HepG2 (cell line): ENCODE measurements at regions not wholly inside any gene's neighbourhood (a gene's known extent, or its start where the extent isn't known, plus 50 kb on each side); places are given as distances from the start of the nearest gene placed in this dataset.

Source experiments
- ATAC-seq: fragments of 200-7000 bp; cut with Tn5 transposase; 3 replicates; pipeline ENCODE4 v1.9.1; 2020; ENCODE audit warnings: mild to moderate bottlenecking, moderate library complexity
- BruUV-seq: library from RNA; stranded (reverse); fragments of 400-500 nt; replicated peaks from 2 replicates; lab custom pipeline; 2021; lab: Mats Ljungman, UMichigan
- CTCF ChIA-PET: fragments of 300-600 bp; formaldehyde crosslinking; extraction: SDS; loops from one replicate; lab custom pipeline; 2021; ENCODE audit warnings: low total read pairs, inconsistent platforms, low intra/inter-chr PET ratio; lab: Yijun Ruan, JAX
- POLR2A ChIA-PET: fragments of 350-600 bp; sonication (Branson Sonifier 250); formaldehyde crosslinking; loops from one replicate; lab custom pipeline; 2020; ENCODE audit warnings: antibody characterized with exemption, inconsistent platforms; lab: Yijun Ruan, JAX
- DNase-seq: peaks from one replicate; pipeline ENCODE4 v3.0.0-alpha.2; 2015; ENCODE audit warnings: low spot score
- FAIRE-seq: peaks from 3 replicates; lab custom pipeline; 2011; peaks lifted over from hg19 to GRCh38; lab: Jason Lieb, UNC
- H2AFZ ChIP-seq: one replicate; pipeline ENCODE4 v1.6.1; 2011; ENCODE audit warnings: low read length, inconsistent platforms
- H3K27ac ChIP-seq: fragments of 300-600 bp; 3 replicates; pipeline ENCODE4 v1.8.0; 2011; ENCODE audit warnings: mixed run types, mild to moderate bottlenecking, mixed read lengths, low read length, inconsistent platforms; ENCODE audit not compliant: insufficient read depth; ENCODE audit errors: extremely low read length
- H3K27me3 ChIP-seq, 2 experiments: fragments of 200-600 bp in 1 of 2; 2 replicates in 1 of 2; 3 replicates in 1 of 2; pipeline versions ENCODE4 v1.6.0 to v1.8.0; 2011; ENCODE audit warnings: low read length in 2 of 2, mild to moderate bottlenecking in 2 of 2, moderate library complexity in 2 of 2, inconsistent platforms in 1 of 2; ENCODE audit not compliant: insufficient read depth in 2 of 2, control insufficient read depth in 1 of 2
- H3K36me3 ChIP-seq, 2 experiments: fragments of 200-600 bp in 1 of 2; replicated peaks in 1 of 2; 2 replicates in 1 of 2; 3 replicates in 1 of 2; pipeline versions ENCODE4 v1.5.1 to v1.8.0; 2011; ENCODE audit warnings: low read length in 2 of 2, inconsistent platforms in 1 of 2; ENCODE audit not compliant: insufficient read depth in 2 of 2, control insufficient read depth in 1 of 2
- H3K4me1 ChIP-seq: 2 replicates; pipeline ENCODE4 v1.5.1; 2012; ENCODE audit warnings: low read length, inconsistent platforms; ENCODE audit not compliant: insufficient read depth
- H3K4me2 ChIP-seq: 2 replicates; pipeline ENCODE4 v1.6.0; 2011; ENCODE audit warnings: low read depth, low read length, inconsistent platforms
- H3K4me3 ChIP-seq, 3 experiments: fragments of 200-600 bp in 1 of 3; sonication (generic), shearing (Covaris generic) in 1 of 3; replicated peaks in 1 of 3; 2 replicates each; pipeline ENCODE4 v1.5.1; 2011 to 2016; ENCODE audit warnings: low read length in 3 of 3, inconsistent platforms in 2 of 3, low read depth in 2 of 3, mild to moderate bottlenecking in 2 of 3, control low read depth in 1 of 3, mixed read lengths in 1 of 3; ENCODE audit not compliant: insufficient read depth in 1 of 3
- H3K79me2 ChIP-seq: one replicate; pipeline ENCODE4 v1.6.1; 2011; ENCODE audit warnings: low read length, inconsistent platforms; ENCODE audit not compliant: insufficient read depth
- H3K9ac ChIP-seq: 2 replicates; pipeline ENCODE4 v1.6.0; 2011; ENCODE audit warnings: mild to moderate bottlenecking, low read depth, low read length, inconsistent platforms; ENCODE audit not compliant: insufficient read depth
- H3K9me3 ChIP-seq: 2 replicates; pipeline ENCODE4 v1.5.1; 2012; ENCODE audit warnings: mild to moderate bottlenecking, low read length
- H4K20me1 ChIP-seq: 2 replicates; pipeline ENCODE4 v1.6.0; 2011; ENCODE audit warnings: inconsistent platforms, mild to moderate bottlenecking, low read length, moderate library complexity; ENCODE audit not compliant: insufficient read depth
- BRF2 ChIP-seq: sonication (generic); formaldehyde crosslinking; IDR thresholded peaks from 2 replicates; pipeline ENCODE4 v1.8.1; 2022; ENCODE audit warnings: mild to moderate bottlenecking, missing genetic modification reagents
- CHD4 ChIP-seq: fragments of 200-600 bp; sonication (generic); IDR thresholded peaks from 2 replicates; pipeline ENCODE4 v1.7.0; 2017; ENCODE audit warnings: mild to moderate bottlenecking, low read length, borderline replicate concordance
- ELF1 ChIP-seq: sonication (generic); formaldehyde crosslinking; IDR thresholded peaks from 2 replicates; pipeline ENCODE4 v1.4.0; 2020; ENCODE audit warnings: missing genetic modification reagents
- HIVEP1 ChIP-seq: sonication (generic); formaldehyde crosslinking; IDR thresholded peaks from 2 replicates; pipeline ENCODE4 v1.4.0; 2020; ENCODE audit warnings: mild to moderate bottlenecking, missing genetic modification reagents
- HNRNPUL1 ChIP-seq: fragments of 200-400 bp; formaldehyde crosslinking; IDR thresholded peaks from 2 replicates; pipeline ENCODE4 v1.6.1; 2017; ENCODE audit warnings: low read depth, mild to moderate bottlenecking, low read length, moderate library complexity
- SNRNP70 ChIP-seq: fragments of 200-400 bp; formaldehyde crosslinking; IDR thresholded peaks from 2 replicates; pipeline ENCODE4 v1.6.1; 2017; ENCODE audit warnings: mild to moderate bottlenecking, low read depth, low read length, moderate library complexity
- SP140L ChIP-seq: sonication (generic); formaldehyde crosslinking; IDR thresholded peaks from 2 replicates; pipeline ENCODE4 v1.4.0; 2020; ENCODE audit warnings: missing genetic modification reagents, borderline replicate concordance
- SRSF1 ChIP-seq: fragments of 200-400 bp; formaldehyde crosslinking; optimal IDR thresholded peaks from 2 replicates; pipeline ENCODE3; 2017; ENCODE audit warnings: mild to moderate bottlenecking, low read depth, low read length, moderate library complexity
- XBP1 ChIP-seq: sonication (generic); formaldehyde crosslinking; IDR thresholded peaks from 2 replicates; pipeline ENCODE4 v1.5.0; 2020; ENCODE audit warnings: missing genetic modification reagents
- YEATS2 ChIP-seq: sonication (generic); formaldehyde crosslinking; IDR thresholded peaks from 2 replicates; pipeline ENCODE4 v1.4.0; 2020; ENCODE audit warnings: missing genetic modification reagents, borderline replicate concordance
- ZBTB40 ChIP-seq, 2 experiments: fragments of 450-650 bp in 1 of 2; sonication (generic) in 1 of 2; formaldehyde crosslinking in 1 of 2; IDR thresholded peaks; 2 replicates each; pipeline versions ENCODE4 v1.6.1 to v1.8.0; 2016 to 2022; ENCODE audit warnings: antibody characterized with exemption in 1 of 2, mild to moderate bottlenecking in 1 of 2, missing genetic modification reagents in 1 of 2
- ZNF598 ChIP-seq: sonication (generic); formaldehyde crosslinking; IDR thresholded peaks from 2 replicates; pipeline ENCODE4 v1.5.1; 2020; ENCODE audit warnings: mild to moderate bottlenecking, missing genetic modification reagents, borderline replicate concordance
- ZNF790 ChIP-seq: sonication (generic); formaldehyde crosslinking; IDR thresholded peaks from 2 replicates; pipeline ENCODE4 v1.8.0; 2022; ENCODE audit warnings: missing genetic modification reagents, mild to moderate bottlenecking, borderline replicate concordance
- ZNF850 ChIP-seq: sonication (generic); formaldehyde crosslinking; conservative IDR thresholded peaks from 2 replicates; pipeline ENCODE4 v1.9.0; 2021; ENCODE audit warnings: mild to moderate bottlenecking, missing genetic modification reagents
- WGBS: methylation state at CpG from one replicate; pipeline ENCODE4 v1.1.6; 2017; ENCODE audit warnings: low lambda C conversion rate; 5-methylcytosine and 5-hydroxymethylcytosine counted together
- in situ Hi-C: cut with HindIII; loops from 2 replicates; pipeline ENCODE4 v1.10.0; 2017; ENCODE audit warnings: low pct_unique_long_range_greater_than_20kb; ENCODE audit not compliant: extremely low pct_ligation_motif_present
- intact Hi-C: fragments of 100-400 bp; cut with micrococcal nuclease; formaldehyde crosslinking; loops from one replicate; pipeline ENCODE4 v1.10.0; 2022; ENCODE audit not compliant: unreplicated experiment

GRCh38 chr7:69090936-69091335 lies 507.3 kb upstream of the AUTS2 start:
- no TSS peak for BruUV-seq
- CTCF ChIA-PET = no interaction called here

More at GRCh38 chr7:69090936-69091335, 507.3 kb upstream of the AUTS2 start:
- no peaks in the 10 kb centered on the region for H3K79me2 ChIP-seq
- no peak for TF ChIP-seq ZNF850 (CRISPR knock-in tag)
- no peak for TF ChIP-seq SP140L (CRISPR knock-in tag)
- no peak for TF ChIP-seq XBP1
- no peak for TF ChIP-seq ELF1
- no peak for TF ChIP-seq SRSF1
- TF ChIP-seq HIVEP1 (CRISPR knock-in tag) = no peak
- no peak for TF ChIP-seq ZBTB40 (IDR thresholded peaks at IDR 0.05)
- TF ChIP-seq ZBTB40 (CRISPR knock-in tag; IDR thresholded peaks at IDR 0.05) = no peak
- no peak for TF ChIP-seq HNRNPUL1
- no peak for TF ChIP-seq ZNF790 (CRISPR knock-in tag)
- no peak for TF ChIP-seq YEATS2 (CRISPR knock-in tag)
- TF ChIP-seq SNRNP70 = no peak
- TF ChIP-seq ZNF598 (CRISPR knock-in tag) = no peak
- no peak for TF ChIP-seq CHD4
- no peak for TF ChIP-seq BRF2 (CRISPR knock-in tag)
- TF ChIP-seq, all 625 proteins: peak for 0
- no peaks in the 10 kb centered on the region for H4K20me1 ChIP-seq
- no peaks in the 10 kb centered on the region; a peak in 1 of 5 replicates for H3K27me3 ChIP-seq
- in situ Hi-C loops (no loop called here), intact Hi-C loops (no loop called here)
- H3K27ac ChIP-seq = no peak overlapping the region
- ATAC-seq (no peak), FAIRE-seq (no peak), DNase-seq (no peak)
- H3K4me3 ChIP-seq = no peak overlapping the region
- no peaks in the 10 kb centered on the region for H3K4me1 ChIP-seq
- no peak overlapping the region for H2AFZ ChIP-seq
- WGBS = 10% methylated on average over 4 of the region's 4 CpGs
- POLR2A ChIA-PET = no interaction called here
- H3K9ac ChIP-seq = no peak overlapping the region
- peaks cover 51% of the 10 kb centered on the region for H3K9me3 ChIP-seq
- no peak overlapping the region for H3K4me2 ChIP-seq
- no peaks in the 10 kb centered on the region for H3K36me3 ChIP-seq
